HT1080 (cell line): ENCODE measurements at regions not wholly inside any gene's neighbourhood (a gene's known extent, or its start where the extent isn't known, plus 50 kb on each side); places are given as distances from the start of the nearest gene placed in this dataset.
"Not testable (repeated sequence)": the region's sequence is repeated elsewhere in the genome, so short reads cannot be mapped to it uniquely, and the experiment has no call there.

Experiments
- DNase-seq: peaks from one replicate; pipeline ENCODE4 v3.0.0-alpha.2; 2015; ENCODE audit warnings: low read depth

GRCh38 chr16:29202025-29202632 lies 204.4 kb downstream of the NPIPB11 start:
- not testable (repeated sequence) for DNase-seq

DNA sequence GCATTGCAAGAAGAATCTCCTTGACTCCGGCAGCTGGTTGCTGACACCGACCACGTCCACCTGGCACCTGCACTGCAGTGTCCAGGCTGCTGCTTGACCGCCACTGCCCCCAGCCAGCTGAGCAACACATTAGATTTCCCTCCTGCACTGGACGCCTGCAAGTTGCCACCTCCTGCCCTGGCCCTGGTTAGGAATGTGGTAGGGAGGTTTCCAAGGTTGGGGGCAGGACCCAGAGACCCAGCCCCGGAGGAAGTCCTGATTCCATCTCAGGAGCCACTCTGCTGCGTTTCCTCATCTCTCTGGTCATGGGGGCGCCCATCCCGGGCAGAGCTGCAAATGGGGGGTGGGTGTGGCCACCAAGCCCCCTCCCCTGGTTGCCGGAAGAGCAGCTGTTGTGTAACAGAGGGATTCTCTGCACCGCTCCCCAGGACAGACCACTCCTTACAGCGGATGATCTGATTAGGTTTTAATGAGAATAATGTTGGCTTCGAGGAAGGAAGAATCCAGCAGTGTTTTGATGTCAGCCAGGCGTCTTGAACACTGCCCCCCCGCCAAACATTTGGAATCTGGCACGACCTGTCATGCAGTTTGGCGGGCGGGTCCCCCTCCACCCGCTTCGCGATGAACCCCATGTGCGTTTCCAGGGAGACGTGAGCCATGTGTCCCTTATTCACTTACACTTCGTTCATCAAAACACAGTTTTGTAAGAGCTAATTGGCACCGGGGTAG lies 205.1 kb downstream of the NPIPB11 start:
- not testable (repeated sequence) for DNase-seq

DNA sequence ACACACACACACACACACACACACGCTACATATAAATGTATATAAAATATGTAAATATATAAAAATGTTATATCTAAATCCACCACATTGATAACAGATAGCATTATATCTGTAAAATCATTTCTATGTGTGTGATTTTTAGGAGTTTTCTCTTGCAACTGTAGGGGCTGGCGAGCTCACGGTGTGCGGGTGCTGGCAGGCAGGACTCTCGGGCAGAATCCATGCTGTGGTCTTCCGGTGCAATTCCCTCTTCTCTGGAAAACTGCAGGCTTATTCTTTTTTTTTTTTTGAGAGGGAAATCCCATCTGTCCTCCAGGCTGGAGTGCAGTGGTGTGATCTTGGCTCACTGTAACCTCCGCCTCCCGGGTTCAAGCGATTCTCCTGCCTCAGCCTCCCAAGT lies 205.8 kb downstream of the NPIPB11 start:
- not testable (repeated sequence) for DNase-seq

GRCh38 chr16:29200135-29200601 lies 206.3 kb downstream of the NPIPB11 start:
- not testable (repeated sequence) for DNase-seq

DNA sequence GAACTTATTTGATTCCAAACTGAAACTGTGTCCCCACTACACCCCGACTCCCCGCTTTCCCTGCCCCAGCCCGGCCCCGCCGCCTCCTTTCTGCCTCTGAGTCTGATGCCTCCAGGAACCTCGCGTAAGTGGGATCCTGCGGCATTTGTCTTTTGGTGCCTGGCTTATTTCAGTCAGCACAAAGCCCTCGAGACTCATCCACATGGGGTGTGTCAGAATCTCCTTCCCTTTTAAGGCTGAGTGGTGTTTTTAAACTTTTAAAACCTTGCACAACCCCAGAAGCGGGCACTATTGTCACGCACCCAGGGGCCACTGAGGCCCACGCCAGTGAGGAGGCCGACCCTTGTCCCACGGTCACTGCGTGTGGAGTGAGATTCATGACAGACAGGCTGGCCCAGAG lies 206.9 kb downstream of the NPIPB11 start:
- not testable (repeated sequence) for DNase-seq

DNA sequence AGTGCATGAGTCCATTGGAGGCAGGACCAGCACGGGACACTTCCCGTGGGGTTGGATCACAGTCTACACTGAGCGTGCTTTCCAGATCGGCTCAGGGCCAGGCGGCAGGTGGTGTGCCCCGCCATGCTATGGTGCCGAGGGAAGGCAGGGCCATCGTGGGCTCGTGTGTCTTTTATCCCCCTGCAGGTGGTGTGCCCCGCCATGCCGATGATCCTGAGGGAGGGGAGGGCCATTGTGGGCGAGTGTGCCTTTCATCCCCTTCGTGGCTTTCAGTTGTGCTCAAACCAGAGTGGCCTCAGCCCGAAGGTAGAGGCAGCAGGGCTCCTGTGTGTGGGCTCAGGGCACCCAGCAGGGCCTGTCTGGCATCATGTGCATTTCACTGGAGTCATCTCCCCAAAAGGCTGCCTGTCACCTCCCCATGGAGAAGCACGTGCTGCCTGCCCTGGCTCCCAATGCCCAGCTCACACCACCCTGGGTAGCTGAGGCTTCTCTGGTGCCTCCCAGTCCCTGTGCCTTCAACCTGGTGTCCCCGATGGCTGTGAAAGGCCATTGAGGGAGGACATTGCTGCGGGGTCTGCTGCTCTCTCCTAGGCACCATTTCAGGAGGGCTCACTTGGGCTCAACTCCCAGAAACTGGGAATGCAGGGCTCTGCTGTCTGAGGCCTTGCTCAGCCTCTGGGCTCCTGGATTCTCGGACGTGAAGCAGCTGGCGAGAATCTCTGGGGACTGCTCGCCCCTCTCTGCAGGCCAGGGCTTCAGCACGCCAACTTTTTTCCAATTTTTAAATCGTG lies 207.6 kb downstream of the NPIPB11 start:
- no peak for DNase-seq

DNA sequence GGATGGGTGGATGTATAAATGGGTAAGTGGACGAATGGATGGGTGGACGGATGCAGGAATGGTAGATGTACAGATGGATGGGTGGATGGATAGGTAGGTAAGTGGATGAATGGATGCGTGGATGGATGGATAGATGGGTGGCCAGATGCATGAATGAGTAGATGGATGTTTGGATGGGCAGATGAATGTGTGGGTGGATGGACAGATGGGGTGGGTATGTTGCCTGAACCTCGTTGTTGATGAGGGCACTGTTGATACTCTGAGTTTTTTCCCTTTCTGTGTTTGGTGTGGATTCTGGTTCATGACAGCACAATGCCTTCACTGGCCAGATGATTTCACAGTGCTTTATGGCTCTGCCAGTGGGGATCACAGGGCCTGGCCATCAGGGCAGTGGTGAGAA lies 208.3 kb downstream of the NPIPB11 start:
- no peak for DNase-seq

DNA sequence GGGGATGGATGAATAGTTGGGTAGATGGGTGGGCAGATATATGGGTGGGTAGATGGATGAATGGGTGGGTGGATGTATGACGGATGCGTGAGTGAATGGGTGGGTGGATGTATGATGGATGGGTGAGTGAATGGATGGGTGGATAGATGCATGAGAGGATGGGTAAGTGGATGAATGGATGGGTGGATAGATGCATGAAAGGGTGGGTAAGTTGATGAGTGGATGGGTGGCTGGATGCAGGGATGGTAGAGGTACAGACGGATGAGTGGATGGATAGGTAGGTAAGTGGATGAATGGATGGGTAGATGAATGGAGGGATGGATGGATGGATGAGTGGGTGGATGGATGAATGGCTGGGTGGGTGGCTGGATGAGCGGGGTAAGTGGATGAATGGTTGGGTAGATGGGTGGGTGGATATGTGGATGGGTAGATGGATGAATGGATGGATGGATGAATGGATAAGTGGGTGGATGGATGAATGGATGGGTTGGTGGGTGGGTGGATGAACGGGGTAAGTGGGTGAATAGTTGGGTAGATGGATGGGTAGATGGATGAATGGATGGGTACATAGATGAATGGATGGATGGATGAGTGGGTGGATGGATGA lies 208.9 kb downstream of the NPIPB11 start:
- DNase-seq, result not testable (repeated sequence)

- DNase-seq, result not testable (repeated sequence)
Measured at GRCh38 chr16:29196746-29197145, 209.8 kb downstream of the NPIPB11 start.

- DNase-seq, result not testable (repeated sequence)
Measured at GRCh38 chr16:29195116-29195872, 210.4 kb downstream of the LAT start.

DNA sequence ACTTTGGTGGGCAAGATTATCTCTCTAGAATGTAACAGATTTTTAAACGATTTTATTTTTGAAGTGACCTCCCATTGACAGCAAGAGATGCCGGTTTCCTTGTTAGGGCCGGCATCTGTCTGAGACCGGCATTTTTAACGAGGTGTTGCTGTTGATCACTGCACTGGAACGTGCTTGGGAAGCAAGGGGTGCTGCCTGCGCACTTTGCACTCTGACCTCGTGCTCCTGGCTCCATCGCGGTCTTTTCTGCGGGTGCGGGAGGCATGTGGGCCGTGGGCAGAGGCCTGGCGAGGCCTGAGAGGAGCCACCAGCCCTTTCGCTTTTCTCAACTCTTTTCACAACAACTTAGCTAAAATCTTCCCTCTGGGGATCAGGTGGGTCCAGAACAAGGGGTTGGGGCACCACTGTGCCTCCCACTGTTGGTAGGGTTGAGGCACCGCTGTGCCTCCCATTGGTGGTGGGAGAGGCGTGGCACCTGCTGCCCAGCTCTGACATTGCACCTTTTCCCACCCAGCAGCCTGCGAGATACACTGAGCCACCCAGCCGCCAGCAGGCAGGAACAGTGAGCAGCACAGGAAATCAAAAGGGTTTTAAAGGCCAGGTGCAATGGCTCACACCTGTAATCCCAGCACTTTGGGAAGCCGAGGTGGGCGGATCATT lies 209.5 kb downstream of the LAT start:
- not testable (repeated sequence) for DNase-seq

DNA sequence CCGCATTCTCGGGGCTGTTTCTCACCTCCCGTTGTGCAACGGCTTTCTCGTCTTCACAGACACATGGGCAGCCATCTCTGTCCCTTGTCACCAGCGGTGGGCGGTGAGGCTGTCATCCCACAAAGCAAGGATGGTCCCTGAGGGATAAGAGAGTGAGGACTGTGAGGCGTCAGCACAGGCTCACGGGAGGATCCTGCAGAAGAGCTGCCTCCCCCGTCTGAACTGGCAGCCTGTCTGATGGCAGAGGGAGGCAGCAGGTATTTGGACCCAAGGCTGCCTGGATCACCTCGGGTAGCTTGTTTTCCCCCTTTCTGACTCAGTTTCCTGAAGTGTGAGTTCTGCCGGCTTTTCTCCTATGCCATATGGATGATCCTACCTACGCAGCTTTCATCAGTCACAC lies 208.8 kb downstream of the LAT start:
- not testable (repeated sequence) for DNase-seq

DNA sequence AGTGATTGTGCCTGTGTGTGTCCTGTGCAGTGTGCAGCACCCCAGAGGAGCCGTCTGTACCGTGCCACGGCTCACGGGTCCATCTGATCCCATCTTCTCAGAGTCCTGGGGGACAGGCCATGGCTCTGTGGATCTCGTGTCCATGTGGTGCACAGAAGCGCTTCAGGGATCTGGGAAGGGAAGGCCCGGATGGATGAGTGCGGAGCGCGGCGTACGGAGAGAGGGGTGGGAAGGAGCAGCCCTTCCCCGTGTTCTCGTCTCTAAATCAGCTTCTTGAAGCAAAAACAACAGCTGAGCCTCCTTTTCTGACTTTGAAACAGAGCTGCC lies 208.4 kb downstream of the LAT start:
- not testable (repeated sequence) for DNase-seq

DNA sequence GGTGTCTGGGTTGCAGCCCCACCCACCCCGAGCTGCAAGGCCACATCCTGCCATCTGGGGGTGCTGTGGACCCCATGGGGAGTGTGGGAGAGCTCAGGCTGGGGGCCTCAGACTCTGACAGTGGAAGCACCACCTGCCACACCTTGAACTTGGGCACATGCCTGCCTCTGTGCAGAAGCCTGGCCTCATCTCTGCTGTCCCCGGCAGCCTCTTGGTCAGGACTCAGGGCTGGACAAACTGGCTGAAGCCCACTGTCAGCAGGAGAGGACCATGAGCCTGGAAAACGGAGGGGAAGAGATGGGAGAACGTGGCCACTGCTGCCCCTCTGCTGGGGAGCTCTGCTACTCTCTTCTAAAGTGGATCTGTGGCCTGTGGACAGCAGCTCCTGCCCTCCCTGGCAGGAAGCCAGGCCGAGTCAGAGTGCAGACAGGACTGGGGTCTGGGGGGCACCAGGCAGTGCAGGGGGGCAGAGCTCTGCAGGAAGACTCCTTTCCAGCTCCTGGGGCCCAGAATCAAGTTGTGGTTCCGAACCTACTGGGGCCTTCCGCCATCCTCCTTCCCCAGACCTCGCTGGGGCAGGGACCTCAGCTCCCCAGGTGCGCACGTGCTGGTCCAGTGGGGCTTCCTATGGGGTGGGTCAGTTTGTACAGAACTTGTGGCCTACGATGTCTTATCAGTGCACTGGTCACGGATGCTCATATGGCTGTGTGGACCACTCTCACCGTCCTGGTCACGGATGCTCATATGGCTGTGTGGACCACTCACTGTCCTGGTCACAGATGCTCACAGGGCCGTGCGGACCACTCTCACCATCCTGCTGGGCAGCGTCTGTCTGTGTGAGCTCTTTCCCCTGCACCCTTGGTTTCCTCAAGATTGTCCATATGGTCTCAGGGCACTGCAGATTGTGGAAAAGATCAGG lies 207.7 kb downstream of the LAT start:
- no peak for DNase-seq

DNA sequence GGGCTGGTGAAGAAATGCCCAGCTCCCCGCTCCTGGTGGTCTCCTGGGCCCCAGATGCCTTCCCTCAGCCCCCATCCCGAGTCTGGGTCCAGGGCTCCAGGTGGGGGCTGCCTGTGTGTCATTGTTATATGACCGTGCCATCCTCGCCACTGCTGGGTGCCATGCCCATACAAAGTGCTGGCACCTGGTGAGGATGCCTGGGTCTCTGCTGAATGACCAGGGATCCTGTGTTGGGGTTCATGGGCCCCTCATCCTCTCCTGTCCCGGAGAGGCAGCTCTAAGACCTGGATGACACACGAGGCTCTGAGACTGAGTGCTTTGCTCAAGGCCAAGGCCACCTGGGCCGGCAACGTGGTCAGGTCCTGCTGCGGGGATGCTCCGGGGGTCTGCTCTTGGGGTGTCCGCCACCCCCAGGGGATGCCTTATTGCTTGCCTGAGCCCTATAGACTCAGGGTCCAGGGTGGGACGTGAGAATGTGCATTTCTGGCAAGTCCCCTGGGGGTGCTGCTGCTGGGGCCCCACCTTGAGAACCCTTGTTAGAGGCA lies 206.9 kb downstream of the LAT start:
- DNase-seq, result not testable (repeated sequence)

DNA sequence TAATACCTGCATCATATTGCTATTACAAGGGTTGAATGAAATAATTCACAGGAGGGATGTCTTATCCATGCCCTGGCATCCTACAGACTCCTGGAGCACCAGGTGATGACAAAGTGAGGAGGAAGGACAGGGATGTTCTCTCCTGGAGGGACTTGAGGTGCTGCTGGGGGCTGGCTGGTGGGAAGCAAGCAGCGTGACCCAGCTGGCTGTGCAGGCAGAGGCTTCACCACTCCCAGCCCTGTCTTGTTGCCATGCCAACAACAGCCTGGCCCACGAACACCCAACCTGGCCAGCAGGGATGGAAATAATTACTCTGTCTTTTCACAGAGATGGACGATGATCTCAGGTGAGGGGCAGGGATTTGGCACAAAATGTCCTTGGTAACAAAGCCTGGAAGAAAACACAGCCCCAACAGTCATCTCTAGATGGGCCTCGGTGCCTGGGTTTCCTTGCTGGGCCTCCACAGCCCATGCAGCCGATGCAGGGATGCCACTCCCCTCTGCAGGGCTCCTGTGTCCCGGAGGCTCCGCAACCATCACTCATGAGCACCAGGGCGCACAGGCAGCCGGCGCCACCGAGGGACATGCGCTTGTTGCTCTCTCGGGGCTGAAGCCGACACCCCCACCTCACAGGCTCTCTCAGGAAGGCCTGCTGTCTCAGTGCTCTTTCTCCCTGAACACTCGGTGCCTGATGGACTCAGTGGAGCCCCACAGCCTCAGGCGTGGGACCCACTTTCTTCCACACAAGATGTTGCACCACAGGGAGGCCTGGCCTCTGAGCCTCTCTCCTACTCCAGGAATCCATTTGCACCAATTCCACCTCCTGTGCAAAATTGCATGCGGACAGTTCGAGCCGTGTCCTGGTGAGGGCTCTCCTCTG lies 205.9 kb downstream of the LAT start:
- not testable (repeated sequence) for DNase-seq

- DNase-seq, result not testable (repeated sequence)
Measured at GRCh38 chr16:29188806-29189205, 204.0 kb downstream of the LAT start.
